Activated naive CD8-positive, alpha-beta T cell treated with anti-CD3 and anti-CD28 coated beads, Interleukin-2, amount 50 U/mL, for 24 hours (primary cell): ENCODE measurements at regions not wholly inside any gene's neighbourhood (a gene's known extent, or its start where the extent isn't known, plus 50 kb on each side); places are given as distances from the start of the nearest gene placed in this dataset.

Source experiments
- ATAC-seq: fragments of 150-1000 bp; cut with Tn5 transposase; one replicate; pipeline ENCODE4 v1.10.0; 2021
- DNase-seq: peaks from one replicate; pipeline ENCODE4 v3.0.0; 2021
- H3K27ac Mint-ChIP-seq: one replicate; pipeline ENCODE4 v1.8.0; 2021; ENCODE audit warnings: mild to moderate bottlenecking, mixed read lengths
- H3K27me3 Mint-ChIP-seq: one replicate; pipeline ENCODE4 v1.8.0; 2021; ENCODE audit warnings: mixed read lengths
- H3K36me3 Mint-ChIP-seq: one replicate; pipeline ENCODE4 v1.8.0; 2021; ENCODE audit warnings: low read depth, mixed read lengths
- H3K4me1 Mint-ChIP-seq: one replicate; pipeline ENCODE4 v1.8.0; 2021; ENCODE audit warnings: mixed read lengths
- H3K4me3 Mint-ChIP-seq: one replicate; pipeline ENCODE4 v1.8.0; 2021; ENCODE audit warnings: mild to moderate bottlenecking, moderate library complexity, mixed read lengths
- H3K9me3 Mint-ChIP-seq: one replicate; pipeline ENCODE4 v1.8.0; 2021; ENCODE audit warnings: mixed read lengths

- Mint-ChIP-seq H3K9me3 (peaks cover 12% of the 10 kb centered on the region), H3K27me3 (no peaks in the 10 kb centered on the region), H3K27ac (no peak overlapping the region), H3K4me1 (no peaks in the 10 kb centered on the region), H3K4me3 (no peak overlapping the region), H3K36me3 (no peaks in the 10 kb centered on the region)
- DNase-seq (no peak), ATAC-seq (no peak)
These were observed 818.0 kb upstream of the ZNF608 start for GRCh38 chr5:125564317-125564975.

GRCh38 chr5:125574491-125575044 lies 828.1 kb upstream of the ZNF608 start:
- H3K27ac Mint-ChIP-seq, result no peak overlapping the region
- H3K27me3 Mint-ChIP-seq, result no peaks in the 10 kb centered on the region
- no peaks in the 10 kb centered on the region for H3K36me3 Mint-ChIP-seq
- peaks cover 4% of the 10 kb centered on the region for H3K9me3 Mint-ChIP-seq
- ATAC-seq (no peak), DNase-seq (no peak)
- no peak overlapping the region for H3K4me3 Mint-ChIP-seq
- H3K4me1 Mint-ChIP-seq, result no peaks in the 10 kb centered on the region

GRCh38 chr5:125575171-125575890 lies 828.9 kb upstream of the ZNF608 start:
- Mint-ChIP-seq H3K9me3 (peaks cover 4% of the 10 kb centered on the region), H3K4me3 (no peak overlapping the region), H3K27ac (no peak overlapping the region), H3K4me1 (no peaks in the 10 kb centered on the region), H3K36me3 (no peaks in the 10 kb centered on the region), H3K27me3 (no peaks in the 10 kb centered on the region)
- DNase-seq, result no peak
- ATAC-seq, result no peak

DNA sequence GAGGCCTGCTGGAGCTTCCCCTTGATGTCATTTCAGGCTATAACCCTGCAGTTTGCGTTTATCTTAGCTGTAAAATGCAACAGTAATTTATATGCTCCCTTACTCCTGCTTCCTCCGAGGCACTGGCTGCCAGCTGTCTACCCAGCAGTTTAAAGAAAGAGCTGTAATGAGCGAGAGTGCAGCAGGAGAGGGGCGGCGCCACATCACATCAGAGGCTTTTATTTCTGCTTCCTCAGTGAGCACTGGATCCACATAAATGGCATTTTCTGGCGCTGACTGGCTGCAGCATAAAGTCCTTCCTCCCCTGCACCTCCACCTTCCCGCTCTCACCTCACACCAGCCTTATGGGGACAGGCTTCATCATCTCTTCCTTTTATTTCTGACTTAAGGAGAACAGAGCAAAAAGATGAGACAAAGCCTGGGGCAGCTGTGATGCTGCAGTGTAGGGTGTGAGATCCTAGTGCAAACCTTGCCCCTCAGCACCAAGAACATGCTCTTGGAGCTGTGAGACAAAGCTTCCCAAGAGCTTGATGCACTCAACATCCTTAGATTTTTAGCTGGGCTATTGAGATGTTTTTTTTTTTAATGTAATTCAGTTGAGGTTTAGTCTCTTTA lies 829.6 kb upstream of the ZNF608 start:
- H3K27ac Mint-ChIP-seq, result no peak overlapping the region

GRCh38 chr5:125576822-125577221 lies 830.4 kb upstream of the ZNF608 start:
- H3K9me3 Mint-ChIP-seq, result peaks cover 4% of the 10 kb centered on the region
- DNase-seq, result no peak
- no peaks in the 10 kb centered on the region for H3K36me3 Mint-ChIP-seq
- ATAC-seq, result no peak
- no peaks in the 10 kb centered on the region for H3K27me3 Mint-ChIP-seq
- H3K4me3 Mint-ChIP-seq, result no peak overlapping the region
- H3K27ac Mint-ChIP-seq, result no peak overlapping the region
- no peaks in the 10 kb centered on the region for H3K4me1 Mint-ChIP-seq

More for the DNA sequence above, 829.6 kb upstream of the ZNF608 start:
- H3K4me3 Mint-ChIP-seq, result no peak overlapping the region
- DNase-seq (no peak), ATAC-seq (no peak)
- no peaks in the 10 kb centered on the region for H3K4me1 Mint-ChIP-seq
- no peaks in the 10 kb centered on the region for H3K27me3 Mint-ChIP-seq
- H3K36me3 Mint-ChIP-seq, result no peaks in the 10 kb centered on the region
- H3K9me3 Mint-ChIP-seq, result peaks cover 4% of the 10 kb centered on the region

DNA sequence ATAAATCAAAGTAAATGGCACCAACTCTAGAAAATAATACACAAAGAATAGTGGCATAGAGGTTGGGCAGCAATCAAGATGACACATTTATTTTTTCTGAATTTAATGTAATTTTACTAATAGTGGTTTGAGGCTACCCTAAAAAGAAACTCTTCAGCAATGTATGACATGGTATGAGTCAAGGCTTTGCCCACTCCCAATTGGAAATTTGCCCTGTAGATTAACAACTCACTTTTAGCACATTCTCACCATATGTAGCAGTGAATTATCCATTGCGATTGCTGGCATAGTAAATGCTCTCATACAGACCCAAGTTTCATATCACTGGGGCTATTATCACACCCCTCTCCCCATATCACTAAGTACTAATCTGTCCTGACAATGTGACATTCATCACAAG lies 832.1 kb upstream of the ZNF608 start:
- Mint-ChIP-seq H3K27me3 (no peaks in the 10 kb centered on the region), H3K4me3 (no peak overlapping the region), H3K9me3 (peaks cover 4% of the 10 kb centered on the region), H3K36me3 (no peaks in the 10 kb centered on the region), H3K27ac (no peak overlapping the region), H3K4me1 (no peaks in the 10 kb centered on the region)
- DNase-seq (no peak), ATAC-seq (no peak)

DNA sequence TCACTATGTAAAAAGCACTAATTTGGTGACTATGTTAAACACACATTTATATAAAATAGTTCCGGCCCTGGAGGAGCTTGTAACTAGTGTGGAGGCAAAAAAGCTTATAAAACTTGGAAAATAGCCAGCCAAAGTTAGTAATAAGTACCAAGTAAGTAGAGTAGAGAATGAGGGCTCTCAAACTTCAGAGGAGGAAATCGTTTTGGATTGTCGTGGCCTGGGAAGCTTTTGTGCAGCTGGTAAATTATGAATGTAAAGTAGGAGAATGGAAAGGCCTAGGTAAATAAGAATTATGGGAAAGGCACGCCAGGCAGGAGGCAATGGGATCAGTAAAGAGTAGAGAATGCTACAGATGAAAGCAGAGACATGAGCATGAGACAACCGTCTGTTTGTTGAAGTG lies 832.7 kb upstream of the ZNF608 start:
- Mint-ChIP-seq H3K4me1 (no peaks in the 10 kb centered on the region), H3K27ac (no peak overlapping the region), H3K27me3 (no peaks in the 10 kb centered on the region), H3K9me3 (peaks cover 4% of the 10 kb centered on the region), H3K4me3 (no peak overlapping the region), H3K36me3 (no peaks in the 10 kb centered on the region)
- DNase-seq, result no peak
- ATAC-seq, result no peak

GRCh38 chr5:125581311-125581710 lies 834.9 kb upstream of the ZNF608 start:
- Mint-ChIP-seq H3K27me3 (no peaks in the 10 kb centered on the region), H3K4me1 (no peaks in the 10 kb centered on the region), H3K27ac (no peak overlapping the region), H3K9me3 (peaks cover 4% of the 10 kb centered on the region), H3K36me3 (no peaks in the 10 kb centered on the region), H3K4me3 (no peak overlapping the region)
- DNase-seq (no peak), ATAC-seq (no peak)

GRCh38 chr5:125582352-125582751 lies 835.9 kb upstream of the ZNF608 start:
- Mint-ChIP-seq H3K9me3 (peaks cover 4% of the 10 kb centered on the region), H3K27ac (no peak overlapping the region), H3K36me3 (no peaks in the 10 kb centered on the region), H3K27me3 (no peaks in the 10 kb centered on the region), H3K4me3 (no peak overlapping the region), H3K4me1 (no peaks in the 10 kb centered on the region)
- DNase-seq (no peak), ATAC-seq (no peak)

- no peak overlapping the region for H3K27ac Mint-ChIP-seq
- H3K36me3 Mint-ChIP-seq, result no peaks in the 10 kb centered on the region
- ATAC-seq (no peak), DNase-seq (no peak)
- no peak overlapping the region for H3K4me3 Mint-ChIP-seq
- H3K4me1 Mint-ChIP-seq, result no peaks in the 10 kb centered on the region
- no peaks in the 10 kb centered on the region for H3K27me3 Mint-ChIP-seq
- peaks cover 11% of the 10 kb centered on the region for H3K9me3 Mint-ChIP-seq
These were observed 837.1 kb upstream of the ZNF608 start for GRCh38 chr5:125583321-125584139.

GRCh38 chr5:125584140-125584520 lies 837.7 kb upstream of the ZNF608 start:
- no peak for DNase-seq
- Mint-ChIP-seq H3K4me3 (no peak overlapping the region), H3K9me3 (peaks cover 11% of the 10 kb centered on the region), H3K4me1 (no peaks in the 10 kb centered on the region), H3K27ac (no peak overlapping the region), H3K36me3 (no peaks in the 10 kb centered on the region), H3K27me3 (no peaks in the 10 kb centered on the region)
- ATAC-seq, result no peak

DNA sequence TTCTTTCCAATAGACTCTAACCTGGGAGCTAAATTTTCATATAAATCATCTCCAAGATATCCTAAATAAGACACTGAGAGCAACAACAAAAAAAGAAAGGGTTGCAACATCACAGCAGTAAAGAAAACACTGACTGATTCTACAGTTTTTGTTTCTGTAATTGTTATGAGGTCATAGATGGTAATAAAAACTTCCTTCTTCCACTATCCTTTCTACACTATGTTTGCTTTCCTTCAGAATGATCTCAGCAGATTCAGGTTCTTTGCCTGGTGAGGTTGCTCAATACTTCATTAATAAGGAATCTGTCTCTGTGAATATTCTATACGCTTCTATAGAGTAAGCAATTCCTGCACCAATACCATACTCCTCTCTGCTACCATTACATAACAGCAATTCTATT lies 835.6 kb upstream of the GRAMD2B start:
- no peak for DNase-seq
- peaks cover 7% of the 10 kb centered on the region for H3K9me3 Mint-ChIP-seq
- H3K4me1 Mint-ChIP-seq, result no peaks in the 10 kb centered on the region
- H3K27me3 Mint-ChIP-seq, result no peaks in the 10 kb centered on the region
- H3K36me3 Mint-ChIP-seq, result no peaks in the 10 kb centered on the region
- ATAC-seq, result no peak
- H3K27ac Mint-ChIP-seq, result no peak overlapping the region
- H3K4me3 Mint-ChIP-seq, result no peak overlapping the region

DNA sequence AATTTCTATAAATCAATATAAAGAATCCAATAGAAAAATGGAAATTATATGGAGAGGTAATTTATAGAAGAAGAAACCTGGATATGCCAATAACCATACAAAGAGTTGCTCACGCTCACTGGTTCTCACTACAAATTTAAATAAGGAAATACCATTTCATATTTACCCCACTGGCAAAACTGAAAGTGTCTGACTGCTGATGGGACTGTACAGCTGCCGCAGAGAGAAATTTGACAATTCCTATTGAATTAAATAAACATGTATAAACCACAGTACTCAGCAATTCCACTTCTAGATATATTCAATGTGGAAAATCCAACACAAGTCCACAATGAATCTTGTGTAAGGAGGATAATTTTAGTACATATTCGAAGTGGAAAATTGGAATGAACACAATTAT lies 830.4 kb upstream of the GRAMD2B start:
- ATAC-seq (no peak), DNase-seq (no peak)
- Mint-ChIP-seq H3K4me1 (peaks cover 1% of the 10 kb centered on the region), H3K36me3 (no peaks in the 10 kb centered on the region), H3K4me3 (no peak overlapping the region), H3K27ac (no peak overlapping the region), H3K9me3 (peaks cover 16% of the 10 kb centered on the region), H3K27me3 (no peaks in the 10 kb centered on the region)

DNA sequence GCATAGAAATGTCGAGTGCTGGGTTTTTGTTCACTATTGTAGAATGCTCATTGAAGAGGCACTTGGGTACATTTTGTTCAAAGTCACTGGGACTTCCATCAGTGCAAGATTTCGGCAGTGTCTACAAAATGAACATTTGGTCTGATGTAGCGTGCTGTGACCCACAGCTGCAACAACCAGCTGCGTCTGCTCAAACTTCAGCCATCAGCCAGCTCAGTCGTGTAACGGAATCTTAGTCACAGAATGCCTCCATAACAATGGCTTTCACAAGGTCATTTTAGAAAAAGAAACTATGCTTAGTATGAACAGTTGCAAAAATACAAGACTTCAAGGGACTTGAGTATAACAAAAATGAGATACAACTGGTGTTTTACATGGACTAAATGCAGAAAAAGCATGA lies 828.1 kb upstream of the GRAMD2B start:
- Mint-ChIP-seq H3K4me3 (no peak overlapping the region), H3K36me3 (no peaks in the 10 kb centered on the region), H3K4me1 (peaks cover 1% of the 10 kb centered on the region), H3K9me3 (peaks cover 13% of the 10 kb centered on the region), H3K27ac (no peak overlapping the region), H3K27me3 (no peaks in the 10 kb centered on the region)
- ATAC-seq, result no peak
- no peak for DNase-seq
